MM.1S (cell line): ENCODE measurements at regions not wholly inside any gene's neighbourhood (a gene's known extent, or its start where the extent isn't known, plus 50 kb on each side); places are given as distances from the start of the nearest gene placed in this dataset.

ENCODE experiments used
- DNase-seq: peaks from one replicate; pipeline ENCODE4 v3.0.0-alpha.2; 2015
- H2AFZ ChIP-seq: fragments of 300-600 bp; sonication (generic); 2 replicates; pipeline ENCODE4 v1.6.0; 2016; ENCODE audit warnings: antibody characterized with exemption, low read length
- H3F3A ChIP-seq: fragments of 300-600 bp; sonication (generic); 2 replicates; pipeline ENCODE4 v1.6.1; 2016; ENCODE audit warnings: mild to moderate bottlenecking, antibody characterized with exemption, low read length, moderate library complexity, mixed read lengths; ENCODE audit not compliant: insufficient read depth
- H3K27ac ChIP-seq: fragments of 300-600 bp; sonication (generic); 2 replicates; pipeline ENCODE4 v1.5.1; 2016; ENCODE audit warnings: mild to moderate bottlenecking, low read length
- H3K27me3 ChIP-seq: fragments of 300-600 bp; sonication (generic); replicated peaks from 2 replicates; pipeline ENCODE4 v1.6.0; 2016; ENCODE audit warnings: low read length; ENCODE audit not compliant: insufficient read depth
- H3K36me3 ChIP-seq: fragments of 300-600 bp; sonication (generic); replicated peaks from 2 replicates; pipeline ENCODE4 v1.6.1; 2016; ENCODE audit warnings: mild to moderate bottlenecking, low read length, mixed read lengths; ENCODE audit not compliant: insufficient read depth
- H3K4me1 ChIP-seq: fragments of 300-600 bp; sonication (generic); 2 replicates; pipeline ENCODE4 v1.6.1; 2016; ENCODE audit warnings: low read length, mixed read lengths
- H3K4me2 ChIP-seq: fragments of 300-600 bp; sonication (generic); 2 replicates; pipeline ENCODE4 v1.6.0; 2016; ENCODE audit warnings: low read depth, low read length
- H3K4me3 ChIP-seq: fragments of 300-600 bp; sonication (generic); 2 replicates; pipeline ENCODE4 v1.5.1; 2016; ENCODE audit warnings: low read length, mixed read lengths
- H3K79me2 ChIP-seq: fragments of 300-600 bp; sonication (generic); 2 replicates; pipeline ENCODE4 v1.6.1; 2016; ENCODE audit warnings: mixed run types, low read length, mixed read lengths
- H3K9ac ChIP-seq: fragments of 300-600 bp; sonication (generic); 2 replicates; pipeline ENCODE4 v1.6.1; 2016; ENCODE audit warnings: low read length, mixed read lengths
- H3K9me2 ChIP-seq: fragments of 300-600 bp; sonication (generic); replicated peaks from 2 replicates; pipeline ENCODE4 v1.6.1; 2016; ENCODE audit warnings: mild to moderate bottlenecking, low read length, mixed read lengths; ENCODE audit not compliant: insufficient read depth
- H3K9me3 ChIP-seq: fragments of 300-600 bp; sonication (generic); replicated peaks from 2 replicates; pipeline ENCODE4 v1.6.1; 2016; ENCODE audit warnings: mild to moderate bottlenecking, low read length, mixed read lengths; ENCODE audit not compliant: insufficient read depth
- H4K20me1 ChIP-seq: fragments of 300-600 bp; sonication (generic); 2 replicates; pipeline ENCODE4 v1.6.1; 2016; ENCODE audit warnings: mild to moderate bottlenecking, low read length, moderate library complexity, mixed read lengths; ENCODE audit not compliant: insufficient read depth
- EZH2 ChIP-seq: fragments of 300-600 bp; sonication (generic); optimal IDR thresholded peaks from 2 replicates; pipeline ENCODE3; 2017; ENCODE audit warnings: low read depth, mild to moderate bottlenecking, antibody characterized with exemption, low read length, mixed read lengths
- EZH2phosphoT487 ChIP-seq: fragments of 300-600 bp; sonication (generic); IDR thresholded peaks from 2 replicates; pipeline ENCODE4 v1.6.1; 2018; ENCODE audit warnings: antibody characterized with exemption, low read length
- TF ChIP-seq, protein P1 (sequence below): fragments of 300-600 bp; sonication (generic); IDR thresholded peaks from 2 replicates; pipeline ENCODE4 v1.5.1; 2016; ENCODE audit warnings: antibody characterized with exemption, low read length, mixed read lengths

DNA sequence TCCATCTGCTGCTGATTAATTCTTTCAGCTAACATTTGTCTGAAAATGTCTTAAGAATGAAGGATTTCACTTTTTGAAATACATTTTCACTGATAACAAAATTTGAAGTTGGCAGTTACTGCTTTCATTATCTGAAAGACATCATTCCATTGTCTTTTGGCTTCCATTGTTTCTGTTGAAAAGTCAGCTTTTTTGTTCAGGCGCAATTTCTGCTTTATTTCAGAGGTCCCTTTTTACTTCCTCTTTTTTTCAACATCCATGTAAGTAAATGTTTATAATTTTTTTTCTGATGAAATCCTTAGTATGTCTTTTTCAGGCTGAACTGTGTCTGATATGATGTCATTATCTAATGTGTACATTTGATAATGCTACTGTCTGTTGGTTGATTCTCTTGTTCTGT lies 184.2 kb downstream of the RND3 start:
- Histone ChIP-seq H4K20me1 (no peaks in the 10 kb centered on the region), H2AFZ (no peak overlapping the region), H3K9me2 (no peaks in the 10 kb centered on the region), H3K4me1 (no peaks in the 10 kb centered on the region), H3K9ac (no peak overlapping the region), H3K4me3 (no peak overlapping the region), H3F3A (no peaks in the 10 kb centered on the region), H3K27ac (no peak overlapping the region), H3K4me2 (no peak overlapping the region), H3K36me3 (no peaks in the 10 kb centered on the region), H3K9me3 (no peaks in the 10 kb centered on the region), H3K27me3 (no peaks in the 10 kb centered on the region), H3K79me2 (no peaks in the 10 kb centered on the region)
- TF ChIP-seq EZH2phosphoT487 (no peak), EZH2 (no peak)
- TF ChIP-seq, protein P1, sequence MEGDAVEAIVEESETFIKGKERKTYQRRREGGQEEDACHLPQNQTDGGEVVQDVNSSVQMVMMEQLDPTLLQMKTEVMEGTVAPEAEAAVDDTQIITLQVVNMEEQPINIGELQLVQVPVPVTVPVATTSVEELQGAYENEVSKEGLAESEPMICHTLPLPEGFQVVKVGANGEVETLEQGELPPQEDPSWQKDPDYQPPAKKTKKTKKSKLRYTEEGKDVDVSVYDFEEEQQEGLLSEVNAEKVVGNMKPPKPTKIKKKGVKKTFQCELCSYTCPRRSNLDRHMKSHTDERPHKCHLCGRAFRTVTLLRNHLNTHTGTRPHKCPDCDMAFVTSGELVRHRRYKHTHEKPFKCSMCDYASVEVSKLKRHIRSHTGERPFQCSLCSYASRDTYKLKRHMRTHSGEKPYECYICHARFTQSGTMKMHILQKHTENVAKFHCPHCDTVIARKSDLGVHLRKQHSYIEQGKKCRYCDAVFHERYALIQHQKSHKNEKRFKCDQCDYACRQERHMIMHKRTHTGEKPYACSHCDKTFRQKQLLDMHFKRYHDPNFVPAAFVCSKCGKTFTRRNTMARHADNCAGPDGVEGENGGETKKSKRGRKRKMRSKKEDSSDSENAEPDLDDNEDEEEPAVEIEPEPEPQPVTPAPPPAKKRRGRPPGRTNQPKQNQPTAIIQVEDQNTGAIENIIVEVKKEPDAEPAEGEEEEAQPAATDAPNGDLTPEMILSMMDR = no peak
- DNase-seq = peak; percentile 12

DNA sequence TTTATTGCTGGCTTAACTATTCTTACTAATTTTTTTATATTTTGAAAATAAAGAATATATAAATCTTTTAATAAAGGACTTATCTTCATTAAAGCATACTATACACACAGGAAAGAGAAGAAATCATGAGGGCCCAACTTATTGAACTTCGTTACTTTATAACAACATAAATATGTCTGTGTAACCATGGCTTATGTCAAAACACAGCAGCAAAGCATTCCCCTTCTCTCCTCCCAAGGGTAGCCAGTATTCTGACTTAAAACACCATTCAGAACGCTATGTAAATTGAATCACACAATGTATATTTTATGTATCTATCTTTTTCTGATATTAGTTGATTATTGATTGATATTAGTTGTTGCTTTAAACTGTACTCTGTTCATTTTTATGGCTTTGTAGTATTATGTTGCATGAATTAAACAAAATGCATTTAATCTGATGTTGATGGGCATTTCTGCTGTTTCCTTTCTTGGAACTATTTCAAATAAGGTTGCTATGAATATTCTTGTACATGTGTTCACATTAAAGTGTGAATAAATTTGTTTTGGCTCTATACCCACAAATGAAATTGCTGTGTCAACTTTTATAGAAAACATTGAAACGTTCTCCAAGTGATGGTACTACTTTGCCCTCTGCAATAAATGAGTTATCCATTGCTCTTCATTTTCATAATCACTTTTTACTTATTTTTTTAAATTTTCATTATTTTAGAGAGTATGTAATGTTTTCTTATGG lies 188.7 kb downstream of the RND3 start:
- Histone ChIP-seq H3K4me1 (peaks cover 9% of the 10 kb centered on the region), H2AFZ (no peak overlapping the region), H3F3A (no peaks in the 10 kb centered on the region), H3K27me3 (no peaks in the 10 kb centered on the region), H3K9me3 (no peaks in the 10 kb centered on the region), H3K27ac (no peak overlapping the region), H3K9ac (no peak overlapping the region), H3K4me3 (no peak overlapping the region), H3K79me2 (no peaks in the 10 kb centered on the region), H3K36me3 (no peaks in the 10 kb centered on the region), H3K4me2 (no peak overlapping the region), H3K9me2 (no peaks in the 10 kb centered on the region), H4K20me1 (no peaks in the 10 kb centered on the region)
- TF ChIP-seq, protein P1 = no peak
- TF ChIP-seq EZH2 (no peak), EZH2phosphoT487 (no peak)
- DNase-seq = no peak

DNA sequence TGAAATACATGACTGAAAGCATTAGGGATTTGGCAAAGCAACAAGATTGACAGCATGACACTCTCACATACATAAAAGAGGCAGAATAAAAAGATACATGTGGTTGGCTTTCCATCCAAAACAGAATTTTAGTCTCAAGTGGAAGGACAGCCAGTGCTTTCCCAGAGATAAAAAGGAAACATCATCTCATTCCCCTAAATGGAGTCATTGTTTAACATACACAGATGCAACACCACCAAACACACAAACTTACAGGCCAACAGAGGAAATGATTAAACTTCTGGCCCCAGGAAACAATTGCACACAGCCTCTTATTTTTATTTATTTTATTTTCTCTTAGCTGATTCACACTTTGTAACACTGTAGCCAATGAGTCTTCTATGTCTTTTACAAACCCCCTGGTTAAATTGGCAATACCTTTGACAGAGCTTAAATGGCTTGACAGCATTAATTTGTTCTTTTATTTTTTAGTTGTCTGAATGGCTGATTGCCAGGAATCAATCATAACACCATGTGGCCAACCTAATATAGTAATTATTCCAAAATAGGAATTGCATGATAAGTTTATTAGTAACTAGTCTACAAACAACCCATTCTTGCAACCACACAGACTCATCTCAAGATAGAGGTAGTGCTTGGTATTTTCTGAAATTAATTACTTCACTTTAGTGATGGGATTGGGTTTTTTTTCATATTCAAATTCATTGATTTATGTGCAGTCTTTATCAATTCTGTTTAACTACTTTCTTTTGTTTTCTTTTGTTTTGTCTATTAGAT lies 190.5 kb downstream of the RND3 start:
- Histone ChIP-seq H2AFZ (no peak overlapping the region), H3K36me3 (no peaks in the 10 kb centered on the region), H3K9me2 (no peaks in the 10 kb centered on the region), H3K9ac (no peak overlapping the region), H3K27ac (no peak overlapping the region), H3K4me3 (no peak overlapping the region), H3F3A (no peaks in the 10 kb centered on the region), H3K27me3 (no peaks in the 10 kb centered on the region), H3K79me2 (no peaks in the 10 kb centered on the region), H3K4me1 (peaks cover 9% of the 10 kb centered on the region), H3K4me2 (no peak overlapping the region), H3K9me3 (no peaks in the 10 kb centered on the region), H4K20me1 (no peaks in the 10 kb centered on the region)
- TF ChIP-seq, protein P1 = no peak
- TF ChIP-seq EZH2phosphoT487 = no peak
- TF ChIP-seq EZH2 = no peak
- no peak for DNase-seq
